ENCODE measurements at regions not wholly inside any gene's neighbourhood (a gene's known extent, or its start where the extent isn't known, plus 50 kb on each side); places are given as distances from the start of the nearest gene placed in this dataset.

- no peak for DNase-seq
Observed at GRCh38 chr11:37092487-37092886, 494.5 kb upstream of the RAG2 start.

- no peak for DNase-seq
Observed at GRCh38 chr11:37089439-37089838, 491.4 kb upstream of the RAG2 start.

GRCh38 chr11:37088573-37088910, 490.5 kb upstream of the RAG2 start:
- no peak for DNase-seq

GRCh38 chr11:37087650-37088572, 489.9 kb upstream of the RAG2 start:
- no peak for DNase-seq

GRCh38 chr11:37078521-37078920, 480.5 kb upstream of the RAG2 start:
- DNase-seq, result no peak

GRCh38 chr11:37076866-37077265, 478.8 kb upstream of the RAG2 start:
- no peak for DNase-seq

GRCh38 chr11:37072538-37073055, 474.6 kb upstream of the RAG2 start:
- DNase-seq, result no peak

GRCh38 chr11:37050311-37050710, 452.3 kb upstream of the RAG2 start:
- no peak for DNase-seq

- DNase-seq, result no peak
Observed at GRCh38 chr11:37040921-37041320, 442.9 kb upstream of the RAG2 start.

GRCh38 chr11:37038911-37039310, 440.9 kb upstream of the RAG2 start:
- DNase-seq, result no peak

GRCh38 chr11:37026741-37027140, 428.7 kb upstream of the RAG2 start:
- DNase-seq, result no peak

GRCh38 chr11:37026326-37026725, 428.3 kb upstream of the RAG2 start:
- no peak for DNase-seq

- no peak for DNase-seq
Observed at GRCh38 chr11:37006563-37006962, 408.5 kb upstream of the RAG2 start.

GRCh38 chr11:37002831-37003230, 404.8 kb upstream of the RAG2 start:
- DNase-seq, result no peak

GRCh38 chr11:36997656-36998055, 399.6 kb upstream of the RAG2 start:
- DNase-seq, result no peak

GRCh38 chr11:36996795-36997194, 398.8 kb upstream of the RAG2 start:
- no peak for DNase-seq

- DNase-seq, result no peak
Observed at GRCh38 chr11:36994208-36994607, 396.2 kb upstream of the RAG2 start.

- DNase-seq, result no peak
Observed at GRCh38 chr11:36988556-36988955, 390.5 kb upstream of the RAG2 start.

GRCh38 chr11:36985562-36985961, 387.5 kb upstream of the RAG2 start:
- no peak for DNase-seq

GRCh38 chr11:36976741-36977140, 378.7 kb upstream of the RAG2 start:
- no peak for DNase-seq

- no peak for DNase-seq
Observed at GRCh38 chr11:36974771-36975170, 376.7 kb upstream of the RAG2 start.

GRCh38 chr11:36953976-36954375, 355.9 kb upstream of the RAG2 start:
- DNase-seq, result no peak

- DNase-seq, result no peak
Observed at GRCh38 chr11:36948460-36949127, 350.6 kb upstream of the RAG2 start.

GRCh38 chr11:36945384-36945783, 347.3 kb upstream of the RAG2 start:
- DNase-seq, result no peak
